NCI-H82 (cell line): ENCODE measurements at regions not wholly inside any gene's neighbourhood (a gene's known extent, or its start where the extent isn't known, plus 50 kb on each side); places are given as distances from the start of the nearest gene placed in this dataset.
"Not testable (repeated sequence)": the region's sequence is repeated elsewhere in the genome, so short reads cannot be mapped to it uniquely, and the experiment has no call there.

Experiments used
- DNase-seq: peaks from one replicate; lab custom pipeline; 2025; lab: John Stamatoyannopoulos, UW

DNA sequence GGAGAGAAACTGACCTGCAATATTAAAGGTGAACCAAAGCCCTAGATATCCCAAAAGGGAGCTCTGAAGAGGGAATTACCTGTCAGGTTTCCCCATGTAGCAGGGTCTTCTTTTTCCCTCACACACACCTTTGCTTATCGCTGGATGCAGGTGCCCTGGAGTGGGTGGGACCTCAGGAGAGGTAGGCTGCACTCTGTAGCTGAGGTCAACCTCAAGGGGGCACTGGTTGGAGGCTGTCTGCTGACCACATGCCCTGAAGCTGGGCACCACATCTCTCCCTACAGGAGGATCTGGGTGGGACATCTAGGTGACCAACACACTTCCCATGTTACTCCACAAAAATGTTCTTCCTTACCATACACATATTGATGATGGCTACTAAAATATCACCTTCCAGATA is 298.7 kb upstream of the USP25 start:
- DNase-seq = no peak

DNA sequence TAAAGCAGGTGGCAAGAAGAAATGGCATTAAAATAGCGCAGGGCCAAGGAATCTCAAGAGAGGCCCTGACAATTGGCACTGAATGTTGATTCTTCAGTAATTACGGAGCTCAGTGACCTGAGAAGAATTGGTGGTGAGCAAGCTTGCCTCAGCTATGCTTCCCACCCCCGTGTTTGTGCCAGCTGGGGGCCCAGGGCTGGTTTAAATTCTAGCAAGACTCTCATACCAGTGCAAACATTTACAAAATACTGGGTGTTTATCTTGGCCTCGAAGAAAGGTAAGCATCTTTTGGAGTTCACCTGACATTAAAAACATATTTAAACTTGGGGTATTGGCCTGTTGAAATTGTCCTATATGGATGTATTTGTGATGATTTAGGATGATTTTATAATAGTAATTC is 296.7 kb upstream of the USP25 start:
- DNase-seq = no peak

DNA sequence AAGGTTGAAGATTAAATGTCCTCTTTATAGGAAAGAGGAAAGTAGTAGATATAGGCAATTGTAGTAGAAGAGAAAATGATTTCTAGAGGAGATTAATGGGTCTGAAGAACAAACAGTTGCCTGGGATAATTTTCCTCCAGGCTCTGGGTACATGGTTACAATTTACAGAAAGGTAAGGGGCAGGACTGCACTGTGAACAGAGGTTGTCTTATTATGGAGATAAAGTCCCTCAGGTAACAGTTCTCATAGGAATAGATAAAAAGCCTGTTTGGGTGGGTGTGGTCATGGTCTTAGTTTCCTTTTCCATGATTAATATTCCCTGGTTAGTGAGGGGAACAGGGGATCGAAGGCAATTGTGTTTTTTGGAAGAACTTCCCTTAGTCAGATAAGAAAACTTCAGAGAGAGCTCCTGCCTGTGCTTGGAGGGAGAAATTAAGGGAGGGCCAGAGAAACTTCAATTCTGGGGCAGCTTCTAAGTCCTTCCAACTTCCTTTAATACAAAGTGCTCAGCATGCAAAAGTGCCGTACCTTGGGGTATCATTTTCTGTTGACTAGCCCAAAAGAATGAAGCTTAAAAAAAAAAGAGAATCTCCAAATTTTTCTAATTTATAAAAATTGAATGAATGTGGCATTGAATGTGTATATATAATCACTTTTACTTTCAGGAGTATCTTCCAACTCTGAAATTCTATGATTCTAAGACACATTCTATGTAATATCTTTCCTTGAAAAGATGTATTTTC is 295.4 kb upstream of the USP25 start:
- no peak for DNase-seq

DNA sequence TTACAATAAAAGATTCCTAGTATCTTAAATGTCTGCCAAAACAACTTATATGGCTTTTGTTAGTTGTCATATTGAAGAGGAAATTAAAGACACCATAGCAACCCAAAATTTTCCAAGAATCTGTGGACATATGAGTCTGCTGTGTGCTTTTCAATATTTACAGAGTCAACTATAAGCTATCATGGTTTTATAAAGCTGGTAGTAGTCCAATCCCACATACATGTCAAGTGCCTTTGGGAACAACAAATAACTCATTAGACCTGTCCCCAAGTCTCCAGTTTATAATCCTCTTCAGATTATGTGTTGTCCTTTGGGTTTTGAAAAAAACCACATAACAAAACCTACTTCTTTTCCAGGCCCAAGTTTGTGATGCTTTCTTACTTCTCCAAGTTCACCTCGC is 293.8 kb upstream of the USP25 start:
- no peak for DNase-seq

DNA sequence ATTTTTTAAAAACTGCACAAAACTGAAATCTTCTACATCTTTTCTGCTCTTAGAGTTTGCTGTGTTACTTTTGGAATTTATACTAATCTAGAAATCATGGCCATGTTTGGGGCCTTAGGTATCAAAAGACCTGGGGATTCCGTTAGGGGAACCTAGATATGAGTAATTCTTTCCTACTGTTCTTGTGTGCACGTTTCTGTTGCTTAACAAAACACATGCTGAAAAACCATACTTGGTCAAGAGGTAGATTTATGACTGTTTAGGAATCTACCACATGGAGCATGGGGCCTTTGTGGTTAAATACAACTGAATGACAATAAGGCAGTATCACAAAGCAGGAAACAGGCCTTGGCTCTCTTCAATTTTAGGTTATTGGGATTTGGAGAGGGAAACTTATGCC is 291.9 kb upstream of the USP25 start:
- no peak for DNase-seq

DNA sequence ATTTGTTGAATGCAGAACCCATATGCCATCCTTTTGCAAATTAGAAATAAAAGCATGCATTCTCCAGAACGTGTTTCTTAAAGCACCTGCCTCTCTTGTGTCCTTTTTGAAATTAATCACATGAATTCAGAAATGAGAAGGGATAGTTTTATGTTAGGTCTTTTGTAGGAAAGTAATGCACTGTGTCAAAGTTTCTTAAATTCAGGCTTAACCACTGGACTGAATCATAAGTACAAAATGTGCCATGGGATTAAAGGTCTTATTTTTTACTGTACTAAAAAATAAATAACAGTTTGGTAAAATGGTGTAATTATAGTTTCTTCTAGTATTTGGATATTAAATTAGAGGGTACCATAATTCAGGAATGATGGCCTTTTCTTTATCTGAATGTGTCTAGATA is 290.1 kb upstream of the USP25 start:
- no peak for DNase-seq

DNA sequence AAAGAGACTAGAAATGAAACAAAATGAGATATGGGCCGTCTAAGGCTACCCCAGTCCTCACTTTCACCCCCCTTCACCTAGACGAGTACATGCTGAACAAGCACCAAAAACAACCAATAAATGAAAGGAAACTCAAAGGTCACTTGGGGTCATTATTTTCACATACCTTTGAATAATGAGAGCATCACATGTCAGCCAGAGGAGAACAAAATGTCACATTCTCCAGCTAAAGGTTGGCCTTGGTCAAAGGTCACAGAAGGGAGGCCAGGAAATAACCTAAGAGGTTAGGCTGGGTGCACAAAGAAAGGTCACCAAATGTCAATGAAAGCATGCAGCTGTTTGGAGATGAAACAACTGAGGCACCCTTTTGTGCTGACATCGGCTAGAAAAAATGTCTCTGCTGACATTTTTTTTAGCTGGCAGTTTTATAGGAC is 288.7 kb upstream of the USP25 start:
- no peak for DNase-seq

DNA sequence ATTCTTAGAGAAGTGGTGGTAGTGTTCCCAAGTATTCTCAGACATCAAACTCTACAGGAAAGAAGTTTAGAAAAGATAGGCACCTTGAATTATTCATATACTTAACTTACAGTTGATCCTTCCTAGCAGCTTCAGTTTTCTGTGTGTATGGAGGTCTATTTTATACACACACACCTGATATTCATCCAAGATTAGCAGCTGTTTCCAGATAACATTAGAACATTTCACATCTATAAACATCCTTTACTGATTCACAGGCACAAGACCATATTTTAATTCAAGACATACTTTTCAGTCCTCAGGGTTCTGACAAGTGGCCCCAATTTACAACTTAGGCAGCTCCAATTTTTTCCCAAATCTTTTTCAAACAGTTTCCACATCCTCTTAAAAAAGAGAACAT is 287.8 kb upstream of the USP25 start:
- no peak for DNase-seq

DNA sequence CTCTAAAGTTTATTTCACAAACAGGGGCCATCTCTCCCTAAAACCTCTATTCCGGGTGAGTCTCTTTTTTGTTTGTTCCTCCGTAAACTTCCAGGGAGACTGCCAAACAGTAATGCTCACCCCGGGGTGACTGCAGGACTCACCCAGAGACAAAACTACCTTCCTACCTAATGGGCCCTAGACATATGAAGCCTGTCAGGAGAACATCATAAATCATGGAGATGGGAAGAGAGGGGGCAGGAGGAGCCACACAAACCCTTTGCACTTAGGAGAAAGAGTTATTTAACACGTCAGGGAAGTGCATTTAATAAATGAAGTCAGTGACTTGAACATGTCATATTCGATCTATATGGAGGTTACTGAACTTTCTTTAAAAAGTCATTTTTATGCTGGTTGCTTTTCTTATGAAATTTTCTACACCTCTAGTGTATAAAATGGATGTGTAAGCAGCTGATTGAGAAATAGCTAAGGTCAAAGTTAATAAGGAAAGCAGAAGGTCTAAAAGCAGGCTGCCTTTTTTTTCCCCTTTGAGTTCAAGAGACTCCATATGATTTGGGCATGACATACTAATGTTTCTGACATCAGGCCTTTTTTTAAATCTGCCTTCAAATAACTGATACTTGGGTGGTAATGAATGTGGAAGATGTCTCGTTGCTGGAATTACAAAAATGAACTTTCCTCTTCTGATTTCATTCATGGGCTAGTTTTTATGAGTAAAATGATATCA is 286.9 kb upstream of the USP25 start:
- no peak for DNase-seq

DNA sequence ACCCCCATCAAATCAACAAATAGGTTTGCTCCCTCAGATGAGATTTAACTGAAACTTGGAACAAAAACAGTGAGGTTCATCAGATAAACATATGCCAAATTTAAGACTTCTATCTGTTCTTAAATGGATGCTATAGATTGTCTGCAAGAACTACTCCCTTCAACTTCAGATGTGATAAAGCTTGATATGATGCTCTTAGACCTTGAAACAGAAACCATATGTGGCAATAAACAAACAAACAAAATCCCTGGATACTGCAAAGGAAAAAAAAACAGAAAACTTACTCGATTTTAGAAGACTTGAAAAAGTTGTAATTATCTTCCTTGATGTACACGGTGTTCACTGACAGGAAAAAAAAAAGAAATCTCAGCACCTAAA is 286.1 kb upstream of the USP25 start:
- no peak for DNase-seq

DNA sequence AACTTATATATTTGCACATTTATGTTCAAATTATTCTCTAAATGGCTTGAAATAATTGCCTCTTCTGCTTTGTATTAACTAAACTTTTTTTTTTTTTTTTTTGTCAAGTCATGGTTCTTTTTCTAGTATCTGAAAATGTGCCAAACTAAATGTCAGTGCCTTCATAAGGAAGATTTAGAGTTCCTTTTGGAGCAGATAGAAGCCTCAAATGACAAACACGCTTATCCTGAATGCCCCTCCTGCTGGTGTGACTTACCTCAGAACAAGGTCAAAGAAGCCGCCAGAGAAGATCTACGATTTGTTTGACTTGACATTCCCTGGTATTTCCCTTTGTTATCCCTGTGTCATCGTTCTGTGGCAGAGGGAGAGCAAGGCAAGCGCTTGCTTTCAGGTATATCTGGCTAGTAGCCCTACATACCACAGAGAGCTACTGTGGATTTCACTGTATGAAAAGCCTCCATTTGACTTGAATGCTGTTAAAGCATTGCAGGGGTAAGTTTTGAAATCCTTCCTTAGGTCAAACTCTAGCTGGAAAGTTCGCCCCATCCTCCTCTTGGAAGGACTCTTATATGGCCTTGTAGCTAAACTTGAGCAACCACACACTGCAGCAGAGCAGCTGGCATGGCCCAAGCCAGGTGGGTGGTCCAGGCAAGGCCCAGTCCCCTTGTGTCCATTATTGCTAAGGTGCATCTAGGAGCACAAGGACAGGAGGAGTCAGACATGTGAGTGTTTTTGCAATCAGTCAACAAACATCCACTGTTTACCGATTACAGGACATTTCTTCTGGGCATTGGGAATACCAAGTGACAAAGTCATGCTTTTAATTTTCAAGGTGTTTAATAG is 285.4 kb upstream of the USP25 start:
- no peak for DNase-seq

DNA sequence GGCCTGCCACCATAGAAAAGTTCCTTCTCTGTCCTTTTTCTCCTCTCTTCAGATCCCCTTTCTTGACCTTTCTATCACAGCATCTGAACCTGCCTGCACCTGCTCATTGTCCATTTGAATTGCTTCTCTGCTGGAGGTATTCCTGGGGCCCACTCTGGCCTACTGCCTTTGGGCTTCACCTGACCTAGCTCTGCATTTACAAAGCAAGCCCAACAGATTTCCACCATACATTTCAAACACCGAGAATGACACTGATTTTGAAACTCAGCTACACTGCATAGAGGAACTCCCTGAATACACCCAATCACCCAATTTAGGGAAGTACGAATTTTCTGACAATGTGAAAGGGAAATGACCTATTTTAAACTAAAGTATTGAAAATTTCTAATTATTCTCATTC is 284.5 kb upstream of the USP25 start:
- no peak for DNase-seq

DNA sequence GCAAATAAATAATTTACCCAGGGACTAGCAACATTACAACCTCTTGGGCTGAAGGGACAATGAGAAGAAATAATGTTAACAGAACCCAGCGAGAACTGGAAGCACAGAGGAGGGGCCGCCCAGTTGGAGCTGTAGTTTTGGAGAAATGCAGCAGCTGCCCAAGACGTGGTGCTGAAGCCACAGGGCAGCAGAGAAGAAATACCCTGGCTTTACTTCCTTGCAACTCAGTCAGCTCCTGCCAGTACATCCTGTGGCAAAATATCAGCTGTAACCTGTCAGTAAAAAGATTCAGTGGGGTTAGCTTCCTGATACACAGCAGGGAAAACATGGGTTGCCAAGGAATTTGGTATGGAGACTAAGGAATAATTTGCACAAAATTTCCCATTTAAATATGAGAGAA is 283.6 kb upstream of the USP25 start:
- DNase-seq = no peak

DNA sequence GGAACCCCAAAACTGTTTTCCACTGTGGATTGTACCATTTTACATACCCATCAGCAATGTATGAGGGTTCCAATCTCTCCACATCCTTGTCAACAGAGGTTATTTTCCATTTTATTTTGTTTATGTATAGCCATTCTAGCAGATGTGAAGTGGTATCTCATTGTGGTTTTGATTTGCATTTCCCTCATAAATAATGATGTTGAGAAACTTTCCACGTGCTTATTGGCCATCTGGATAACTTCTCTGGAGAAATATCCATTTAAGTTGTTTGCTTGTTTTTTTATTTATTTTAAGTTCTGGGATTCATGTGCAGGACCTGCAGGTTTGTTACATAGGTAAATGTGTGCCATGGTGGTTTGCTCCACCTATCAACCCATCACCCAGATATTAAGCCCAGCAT is 280.2 kb upstream of the USP25 start:
- no peak for DNase-seq

DNA sequence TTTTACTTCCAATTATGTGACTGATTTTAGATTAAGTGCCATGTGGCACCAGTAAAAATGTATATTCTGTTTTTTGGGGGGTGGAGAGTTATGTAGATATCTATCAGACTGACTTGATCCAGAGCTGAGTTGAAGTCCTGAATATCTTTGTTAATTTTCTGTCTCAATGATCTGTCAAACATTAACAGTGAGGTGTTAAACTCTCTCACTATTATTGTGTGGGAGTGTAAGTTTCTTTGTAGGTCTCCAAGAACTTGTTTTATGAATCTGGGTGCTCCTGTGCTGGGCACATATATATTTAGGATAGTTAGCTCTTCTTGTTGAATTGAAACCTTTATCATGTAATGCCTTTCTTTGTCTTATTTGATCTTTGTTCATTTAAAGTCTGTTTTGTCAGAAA is 276.5 kb upstream of the USP25 start:
- DNase-seq = no peak

DNA sequence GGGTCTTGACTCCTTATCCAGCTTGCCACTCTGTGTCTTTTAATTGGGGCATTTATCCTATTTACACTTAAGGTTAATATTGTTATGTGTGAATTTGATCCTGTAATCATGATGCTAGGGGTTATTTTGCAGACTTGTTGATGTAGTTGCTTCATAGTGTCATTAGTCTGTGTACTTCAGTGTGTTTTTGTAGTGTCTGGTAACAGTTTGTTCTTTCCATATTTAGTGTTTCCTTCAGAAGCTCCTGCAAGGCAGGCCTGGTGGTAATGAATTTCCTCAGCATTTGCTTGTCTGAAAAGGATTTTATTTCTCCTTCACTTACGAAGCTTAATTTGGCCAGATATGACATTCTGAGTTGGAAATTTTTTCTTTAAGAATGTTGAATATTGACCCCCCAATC is 276.0 kb upstream of the USP25 start:
- peak; percentile 4 for DNase-seq

DNA sequence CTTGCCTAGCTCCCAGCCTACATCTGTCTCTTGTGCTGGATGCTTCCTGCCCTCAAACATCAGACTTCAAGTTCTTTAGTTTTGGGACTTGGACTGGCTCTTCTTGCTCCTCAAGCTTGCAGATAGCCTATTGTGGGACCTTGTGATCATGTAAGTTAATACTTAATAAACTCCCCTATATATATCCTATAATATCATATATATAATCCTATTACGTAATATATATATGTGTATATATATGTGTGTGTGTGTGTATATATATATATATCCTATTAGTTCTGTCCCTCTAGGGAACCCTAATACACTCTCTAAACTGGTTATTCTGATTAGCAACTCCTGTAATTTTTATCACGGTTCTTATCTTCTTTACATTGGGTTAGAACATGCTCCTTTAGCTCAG is 274.9 kb upstream of the USP25 start:
- DNase-seq = not testable (repeated sequence)

DNA sequence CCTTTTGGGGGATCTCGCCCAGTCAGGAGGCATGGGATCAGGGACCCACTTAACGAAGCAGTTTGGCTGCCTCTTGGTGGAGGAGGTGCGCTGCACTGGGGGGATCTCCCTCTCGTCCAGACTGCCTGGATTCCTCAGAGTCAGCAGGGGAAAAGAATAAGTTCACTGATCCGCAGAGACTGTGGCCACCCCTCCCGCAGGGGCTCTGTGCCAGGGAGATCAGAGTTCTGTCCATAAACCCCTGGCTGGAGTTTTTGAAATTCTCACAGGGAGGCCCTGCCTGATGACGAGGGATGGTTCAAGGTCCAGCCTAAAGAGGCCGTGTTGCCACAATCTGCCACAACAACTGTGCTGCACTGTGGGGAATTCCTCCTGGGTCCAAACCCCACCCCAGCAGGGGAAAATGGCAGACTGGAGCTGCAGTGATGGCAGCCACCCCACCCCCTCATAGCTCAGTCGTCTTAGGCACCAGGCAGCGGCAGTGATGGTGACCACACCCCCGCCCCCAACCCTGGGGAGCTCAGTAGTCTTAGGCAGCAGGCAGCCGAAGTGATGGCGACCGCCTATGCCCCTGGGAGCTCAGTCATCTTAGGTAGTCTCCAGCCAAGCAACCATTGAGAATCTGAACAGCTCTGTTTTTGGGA is 273.8 kb upstream of the USP25 start:
- DNase-seq = no peak

DNA sequence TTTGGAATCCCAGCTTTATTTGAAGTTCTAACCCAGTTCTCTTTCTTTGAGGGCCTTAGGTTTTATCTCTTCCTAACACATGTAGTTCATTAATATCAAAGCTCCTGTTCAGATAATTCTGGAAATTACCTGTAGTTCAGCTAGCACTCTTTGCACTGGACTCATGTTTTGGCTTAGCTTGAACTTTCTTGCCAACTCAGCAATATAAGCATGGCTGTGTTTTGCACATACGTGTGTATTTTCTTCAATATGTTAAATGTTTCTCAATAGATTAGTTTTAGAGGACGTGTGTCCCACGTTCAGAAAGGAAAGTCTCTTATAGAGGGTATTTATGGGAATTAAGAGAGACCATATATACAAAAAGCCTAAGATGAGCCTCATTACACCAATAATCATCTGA is 271.8 kb upstream of the USP25 start:
- no peak for DNase-seq

DNA sequence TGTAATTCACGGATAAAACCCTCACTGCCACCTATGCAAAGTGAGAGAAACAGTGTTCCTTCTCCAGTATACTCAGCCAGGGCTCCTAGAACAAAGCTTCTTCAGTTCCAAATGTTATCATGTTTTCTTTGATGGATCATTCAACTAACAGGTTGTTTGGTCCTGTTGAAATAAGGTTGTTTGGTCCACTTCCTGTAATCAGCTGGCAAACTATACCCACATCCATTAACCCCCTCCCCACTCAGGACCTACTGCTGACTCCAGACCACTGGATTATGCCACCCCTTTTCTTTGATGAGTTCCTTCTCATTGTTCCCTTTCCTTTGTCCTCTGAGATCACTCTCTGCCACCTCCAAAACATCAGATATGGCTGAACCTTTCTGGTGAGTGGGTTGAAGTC is 267.7 kb upstream of the USP25 start:
- no peak for DNase-seq

DNA sequence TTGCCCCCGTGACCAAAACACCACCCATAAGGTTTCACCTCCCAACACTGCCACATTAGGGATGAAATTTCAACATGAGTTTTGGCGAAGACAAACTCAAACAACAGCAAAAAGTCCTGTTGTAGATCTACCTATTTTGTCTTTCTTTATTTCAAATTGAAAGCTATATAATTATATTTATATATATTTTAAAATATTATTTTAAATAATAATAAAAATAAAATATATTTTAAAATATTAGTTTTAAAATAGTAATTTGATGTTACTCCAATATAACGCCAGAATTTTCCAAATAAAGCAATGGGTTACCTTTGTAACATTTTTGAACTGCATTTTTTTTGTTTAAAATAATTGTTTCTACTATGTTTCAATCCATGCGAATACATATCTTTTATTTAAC is 263.5 kb upstream of the USP25 start:
- no peak for DNase-seq

DNA sequence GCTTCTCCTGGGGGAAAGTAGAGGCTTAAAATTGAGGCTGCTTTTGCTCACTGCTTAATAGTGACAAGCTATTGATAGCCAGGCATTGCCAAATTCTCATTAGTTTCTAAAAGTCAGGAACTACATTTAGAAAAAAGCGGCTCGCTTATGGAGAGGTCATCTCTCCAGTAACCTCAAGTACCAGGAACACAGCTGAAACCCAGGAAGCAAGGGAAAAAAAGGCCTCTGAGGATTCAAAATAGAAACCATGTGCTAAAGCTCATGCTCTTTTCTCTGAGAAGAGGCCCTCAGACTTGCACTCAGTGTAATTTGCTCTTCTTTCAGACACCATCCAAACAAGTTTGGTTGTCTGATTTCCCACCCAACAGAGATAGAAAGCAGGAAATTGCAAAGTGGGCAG is 261.4 kb upstream of the USP25 start:
- DNase-seq = no peak
